ENCODE measurements at regions not wholly inside any gene's neighbourhood (a gene's known extent, or its start where the extent isn't known, plus 50 kb on each side); places are given as distances from the start of the nearest gene placed in this dataset.

- Histone ChIP-seq H3K36me3 (no peaks in the 10 kb centered on the region), H3K4me1 (peaks cover 33% of the 10 kb centered on the region), H3K9me3 (replicated peaks) (peaks cover 3% of the 10 kb centered on the region; the same call in 1 of the 2 replicates), H3K4me3 (no peak overlapping the region), H3K27ac (no peak overlapping the region), H3K27me3 (no peaks in the 10 kb centered on the region)
- peak in 1 of 2 experiments; percentile 28 for DNase-seq
Measured at GRCh38 chr9:86708918-86709835, 238.1 kb downstream of the GAS1 start.

GRCh38 chr9:86707932-86708510, 239.3 kb downstream of the GAS1 start:
- Histone ChIP-seq H3K27ac (peak overlapping the region; percentile 47), H3K27me3 (no peaks in the 10 kb centered on the region), H3K4me1 (peaks cover 33% of the 10 kb centered on the region), H3K4me3 (no peak overlapping the region), H3K36me3 (no peaks in the 10 kb centered on the region), H3K9me3 (replicated peaks) (peaks cover 3% of the 10 kb centered on the region; the same call in 1 of the 2 replicates)
- peak; percentile 50 to 68 for DNase-seq

GRCh38 chr9:86706391-86706790, 240.9 kb downstream of the GAS1 start:
- peak in 1 of 2 experiments; percentile 16 for DNase-seq
- Histone ChIP-seq H3K4me1 (peaks cover 39% of the 10 kb centered on the region), H3K4me3 (no peak overlapping the region), H3K27me3 (no peaks in the 10 kb centered on the region), H3K9me3 (replicated peaks) (peaks cover 3% of the 10 kb centered on the region; the same call in 1 of the 2 replicates), H3K27ac (no peak overlapping the region), H3K36me3 (no peaks in the 10 kb centered on the region)

- Histone ChIP-seq H3K4me1 (peaks cover 48% of the 10 kb centered on the region), H3K36me3 (no peaks in the 10 kb centered on the region), H3K4me3 (no peak overlapping the region), H3K27me3 (no peaks in the 10 kb centered on the region), H3K27ac (no peak overlapping the region), H3K9me3 (replicated peaks) (peaks cover under 1% of the 10 kb centered on the region; the same call in 1 of the 2 replicates)
- no peak for DNase-seq
Measured at GRCh38 chr9:86705490-86705889, 241.8 kb downstream of the GAS1 start.

GRCh38 chr9:86703346-86703745, 244.0 kb downstream of the GAS1 start:
- Histone ChIP-seq H3K27ac (no peak overlapping the region), H3K27me3 (no peaks in the 10 kb centered on the region), H3K4me1 (peaks cover 44% of the 10 kb centered on the region), H3K36me3 (no peaks in the 10 kb centered on the region), H3K4me3 (no peak overlapping the region), H3K9me3 (replicated peaks) (no peaks in the 10 kb centered on the region; the same call in 1 of the 2 replicates)
- DNase-seq: no peak

- H3K4me1 ChIP-seq: peaks cover 23% of the 10 kb centered on the region
- no peaks in the 10 kb centered on the region for H3K9me3 ChIP-seq (replicated peaks)
- H3K27ac ChIP-seq: peak overlapping the region; percentile 53
- H3K36me3 ChIP-seq: no peaks in the 10 kb centered on the region
- peak; percentile 80 to 88 for DNase-seq
- H3K4me3 ChIP-seq: 0 out of 2 replicates have a peak overlapping the region, but pooled peaks have one; percentile 2
- no peaks in the 10 kb centered on the region for H3K27me3 ChIP-seq
Measured at GRCh38 chr9:86700629-86701028, 246.7 kb downstream of the GAS1 start.

- Histone ChIP-seq H3K36me3 (no peaks in the 10 kb centered on the region), H3K9me3 (replicated peaks) (no peaks in the 10 kb centered on the region), H3K27me3 (no peaks in the 10 kb centered on the region), H3K4me1 (peaks cover 23% of the 10 kb centered on the region), H3K27ac (no peak overlapping the region), H3K4me3 (no peak overlapping the region)
- no peak for DNase-seq
Measured at GRCh38 chr9:86697999-86698398, 249.3 kb downstream of the GAS1 start.

- DNase-seq: no peak
- no peaks in the 10 kb centered on the region for H3K27me3 ChIP-seq
- no peak overlapping the region for H3K27ac ChIP-seq
- no peaks in the 10 kb centered on the region for H3K36me3 ChIP-seq
- no peak overlapping the region for H3K4me3 ChIP-seq
- no peaks in the 10 kb centered on the region for H3K9me3 ChIP-seq (replicated peaks)
- peaks cover 22% of the 10 kb centered on the region for H3K4me1 ChIP-seq
Measured at GRCh38 chr9:86697213-86697612, 250.1 kb downstream of the GAS1 start.

- no peak for DNase-seq
- Histone ChIP-seq H3K27ac (no peak overlapping the region), H3K27me3 (no peaks in the 10 kb centered on the region), H3K4me3 (no peak overlapping the region), H3K9me3 (replicated peaks) (0 out of 2 replicates have a peak, but pooled peaks cover 3% of the 10 kb centered on the region), H3K36me3 (no peaks in the 10 kb centered on the region), H3K4me1 (peaks cover 13% of the 10 kb centered on the region)
Measured at GRCh38 chr9:86695910-86696424, 251.3 kb downstream of the GAS1 start.

- Histone ChIP-seq H3K36me3 (no peaks in the 10 kb centered on the region), H3K27ac (no peak overlapping the region), H3K9me3 (replicated peaks) (0 out of 2 replicates have a peak, but pooled peaks cover 3% of the 10 kb centered on the region), H3K4me1 (no peaks in the 10 kb centered on the region), H3K4me3 (no peak overlapping the region), H3K27me3 (no peaks in the 10 kb centered on the region)
- no peak for DNase-seq
Measured at GRCh38 chr9:86690034-86690433, 257.3 kb downstream of the GAS1 start.

GRCh38 chr9:86687788-86688187, 259.5 kb downstream of the GAS1 start:
- Histone ChIP-seq H3K4me1 (no peaks in the 10 kb centered on the region), H3K36me3 (no peaks in the 10 kb centered on the region), H3K4me3 (no peak overlapping the region), H3K27me3 (no peaks in the 10 kb centered on the region), H3K27ac (no peak overlapping the region), H3K9me3 (replicated peaks) (0 out of 2 replicates have a peak, but pooled peaks cover 3% of the 10 kb centered on the region)
- DNase-seq: peak; percentile 26 to 43

- no peak for DNase-seq
- H3K27ac ChIP-seq: no peak overlapping the region
- H3K27me3 ChIP-seq: no peaks in the 10 kb centered on the region
- H3K36me3 ChIP-seq: no peaks in the 10 kb centered on the region
- H3K4me1 ChIP-seq: no peaks in the 10 kb centered on the region
- H3K4me3 ChIP-seq: no peak overlapping the region
- 0 out of 2 replicates have a peak, but pooled peaks cover 2% of the 10 kb centered on the region for H3K9me3 ChIP-seq (replicated peaks)
Measured at GRCh38 chr9:86685556-86685955, 261.8 kb downstream of the GAS1 start.

GRCh38 chr9:86684148-86684547, 263.2 kb downstream of the GAS1 start:
- DNase-seq: no peak
- H3K27me3 ChIP-seq: no peaks in the 10 kb centered on the region
- no peak overlapping the region for H3K4me3 ChIP-seq
- H3K27ac ChIP-seq: no peak overlapping the region
- no peaks in the 10 kb centered on the region for H3K4me1 ChIP-seq
- H3K9me3 ChIP-seq (replicated peaks): 0 out of 2 replicates have a peak, but pooled peaks cover 4% of the 10 kb centered on the region
- no peaks in the 10 kb centered on the region for H3K36me3 ChIP-seq

- Histone ChIP-seq H3K27me3 (no peaks in the 10 kb centered on the region), H3K36me3 (no peaks in the 10 kb centered on the region), H3K4me1 (no peaks in the 10 kb centered on the region), H3K27ac (no peak overlapping the region), H3K4me3 (no peak overlapping the region), H3K9me3 (replicated peaks) (0 out of 2 replicates have a peak, but pooled peaks cover 4% of the 10 kb centered on the region)
- no peak for DNase-seq
Measured at GRCh38 chr9:86682240-86682639, 265.1 kb downstream of the GAS1 start.

- Histone ChIP-seq H3K9me3 (replicated peaks) (0 out of 2 replicates have a peak, but pooled peaks cover 4% of the 10 kb centered on the region), H3K27me3 (no peaks in the 10 kb centered on the region), H3K27ac (no peak overlapping the region), H3K4me1 (peaks cover 2% of the 10 kb centered on the region), H3K4me3 (no peak overlapping the region), H3K36me3 (no peaks in the 10 kb centered on the region)
- no peak for DNase-seq
Measured at GRCh38 chr9:86679909-86680308, 267.4 kb downstream of the GAS1 start.
